ENCODE measurements at regions not wholly inside any gene's neighbourhood (a gene's known extent, or its start where the extent isn't known, plus 50 kb on each side); places are given as distances from the start of the nearest gene placed in this dataset.

DNA sequence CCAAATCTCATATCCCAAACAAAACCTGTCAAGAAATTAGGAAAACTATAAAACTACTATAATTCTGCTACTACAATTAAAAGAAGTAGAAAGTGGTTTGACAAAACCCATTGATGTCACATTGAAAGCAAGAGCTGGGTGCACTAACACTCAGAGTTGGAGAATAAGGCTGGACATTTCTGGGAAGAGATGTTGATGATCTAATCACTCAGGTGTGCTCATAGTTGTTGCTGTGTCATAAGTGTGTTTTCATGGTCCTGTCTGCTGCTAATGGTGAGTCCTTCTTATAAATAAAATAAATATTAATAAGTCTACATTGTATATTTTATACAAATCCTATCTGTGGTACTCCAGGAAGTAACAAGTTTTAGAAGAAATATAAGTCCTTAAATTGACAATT lies 168.2 kb upstream of the LRP1B start:
- TF ChIP-seq POLR2A (IDR thresholded peaks at IDR 0.05) = no peak
- TF ChIP-seq, protein P1, sequence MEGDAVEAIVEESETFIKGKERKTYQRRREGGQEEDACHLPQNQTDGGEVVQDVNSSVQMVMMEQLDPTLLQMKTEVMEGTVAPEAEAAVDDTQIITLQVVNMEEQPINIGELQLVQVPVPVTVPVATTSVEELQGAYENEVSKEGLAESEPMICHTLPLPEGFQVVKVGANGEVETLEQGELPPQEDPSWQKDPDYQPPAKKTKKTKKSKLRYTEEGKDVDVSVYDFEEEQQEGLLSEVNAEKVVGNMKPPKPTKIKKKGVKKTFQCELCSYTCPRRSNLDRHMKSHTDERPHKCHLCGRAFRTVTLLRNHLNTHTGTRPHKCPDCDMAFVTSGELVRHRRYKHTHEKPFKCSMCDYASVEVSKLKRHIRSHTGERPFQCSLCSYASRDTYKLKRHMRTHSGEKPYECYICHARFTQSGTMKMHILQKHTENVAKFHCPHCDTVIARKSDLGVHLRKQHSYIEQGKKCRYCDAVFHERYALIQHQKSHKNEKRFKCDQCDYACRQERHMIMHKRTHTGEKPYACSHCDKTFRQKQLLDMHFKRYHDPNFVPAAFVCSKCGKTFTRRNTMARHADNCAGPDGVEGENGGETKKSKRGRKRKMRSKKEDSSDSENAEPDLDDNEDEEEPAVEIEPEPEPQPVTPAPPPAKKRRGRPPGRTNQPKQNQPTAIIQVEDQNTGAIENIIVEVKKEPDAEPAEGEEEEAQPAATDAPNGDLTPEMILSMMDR (IDR thresholded peaks at IDR 0.05 in 8 of 11, conservative IDR thresholded peaks at IDR 0.05 in 3 of 11) = no peak
